GM19397 (cell line): ENCODE measurements at regions not wholly inside any gene's neighbourhood (a gene's known extent, or its start where the extent isn't known, plus 50 kb on each side); places are given as distances from the start of the nearest gene placed in this dataset.

Experiments
- ATAC-seq: cut with Tn5 transposase; IDR thresholded peaks from one replicate; pipeline ENCODE4 v1.9.1; 2021; ENCODE audit warnings: mild to moderate bottlenecking, moderate library complexity; ENCODE audit not compliant: unreplicated experiment

GRCh38 chr16:13545271-13545670, 374.7 kb upstream of the ERCC4 start:
- ATAC-seq = no peak

- ATAC-seq = no peak
These were observed 369.7 kb upstream of the ERCC4 start for GRCh38 chr16:13550254-13550653.

GRCh38 chr16:13552062-13552959, 367.6 kb upstream of the ERCC4 start:
- no peak for ATAC-seq

- no peak for ATAC-seq
These were observed 367.0 kb upstream of the ERCC4 start for GRCh38 chr16:13552960-13553257.

- ATAC-seq = no peak
These were observed 366.4 kb upstream of the ERCC4 start for GRCh38 chr16:13553453-13553985.

- no peak for ATAC-seq
These were observed 365.9 kb upstream of the ERCC4 start for GRCh38 chr16:13554005-13554404.

GRCh38 chr16:13554643-13555042, 365.3 kb upstream of the ERCC4 start:
- no peak for ATAC-seq

- no peak for ATAC-seq
These were observed 362.5 kb upstream of the ERCC4 start for GRCh38 chr16:13557418-13557817.

- ATAC-seq = no peak
These were observed 361.2 kb upstream of the ERCC4 start for GRCh38 chr16:13558752-13559151.

GRCh38 chr16:13559624-13560023, 360.3 kb upstream of the ERCC4 start:
- ATAC-seq = no peak

- no peak for ATAC-seq
These were observed 359.8 kb upstream of the ERCC4 start for GRCh38 chr16:13560151-13560550.

- no peak for ATAC-seq
These were observed 358.5 kb upstream of the ERCC4 start for GRCh38 chr16:13561291-13562070.

GRCh38 chr16:13568803-13569202, 351.2 kb upstream of the ERCC4 start:
- ATAC-seq = no peak

- ATAC-seq = no peak
These were observed 350.0 kb upstream of the ERCC4 start for GRCh38 chr16:13569986-13570385.

- ATAC-seq = no peak
These were observed 348.9 kb upstream of the ERCC4 start for GRCh38 chr16:13571036-13571435.

- ATAC-seq = no peak
These were observed 346.1 kb upstream of the ERCC4 start for GRCh38 chr16:13573903-13574302.

- ATAC-seq = no peak
These were observed 333.9 kb upstream of the ERCC4 start for GRCh38 chr16:13586051-13586450.

- ATAC-seq = no peak
These were observed 332.8 kb upstream of the ERCC4 start for GRCh38 chr16:13587181-13587580.

- no peak for ATAC-seq
These were observed 325.1 kb upstream of the ERCC4 start for GRCh38 chr16:13594823-13595222.

- ATAC-seq = no peak
These were observed 313.1 kb upstream of the ERCC4 start for GRCh38 chr16:13606804-13607203.

- ATAC-seq = no peak
These were observed 312.7 kb upstream of the ERCC4 start for GRCh38 chr16:13607289-13607688.

- ATAC-seq = no peak
These were observed 308.4 kb upstream of the ERCC4 start for GRCh38 chr16:13611596-13611995.
